Suprapubic skin (tissue), 4 donors: ENCODE measurements at regions not wholly inside any gene's neighbourhood (a gene's known extent, or its start where the extent isn't known, plus 50 kb on each side); places are given as distances from the start of the nearest gene placed in this dataset.

Experiments
- DNase-seq, 2 donors: peaks; one replicate each; pipeline ENCODE4 v3.0.0-alpha.2; 2019; ENCODE audit warnings: low spot score in 2 of 2
- H3K27ac ChIP-seq: fragments of 200-600 bp; sonication (generic); one replicate; pipeline ENCODE4 v1.5.1; 2019
- H3K27me3 ChIP-seq: fragments of 200-600 bp; sonication (generic); one replicate; pipeline ENCODE4 v1.5.1; 2019
- H3K36me3 ChIP-seq: fragments of 200-600 bp; sonication (generic); one replicate; pipeline ENCODE4 v1.5.1; 2019
- H3K4me1 ChIP-seq: fragments of 200-600 bp; sonication (generic); one replicate; pipeline ENCODE4 v1.5.1; 2019
- H3K4me3 ChIP-seq: fragments of 200-600 bp; sonication (generic); one replicate; pipeline ENCODE4 v1.5.1; 2019; ENCODE audit warnings: mild to moderate bottlenecking
- H3K9me3 ChIP-seq: fragments of 200-600 bp; sonication (generic); one replicate; pipeline ENCODE4 v1.5.1; 2019
- CTCF ChIP-seq, 2 donors: fragments of 200-600 bp in 1 of 2; fragments of 450-650 bp in 1 of 2; sonication (generic) in 1 of 2; IDR thresholded peaks; one replicate each; pipeline ENCODE4 v1.5.1; 2016 to 2019; ENCODE audit warnings: antibody characterized with exemption in 2 of 2, mild to moderate bottlenecking in 1 of 2, moderate library complexity in 1 of 2
- EP300 ChIP-seq: sonication (generic); formaldehyde crosslinking; IDR thresholded peaks from one replicate; pipeline ENCODE4 v1.6.1; 2017; ENCODE audit warnings: antibody characterized with exemption
- POLR2A ChIP-seq, 2 donors: fragments of 450-650 bp; IDR thresholded peaks; one replicate each; pipeline ENCODE4 v1.6.1; 2017; ENCODE audit warnings: antibody characterized with exemption in 2 of 2, mild to moderate bottlenecking in 2 of 2, moderate library complexity in 2 of 2
- POLR2AphosphoS5 ChIP-seq, 3 donors: sonication (generic); formaldehyde crosslinking; IDR thresholded peaks; one replicate each; pipeline ENCODE4 v1.6.1; 2017; ENCODE audit warnings: antibody characterized with exemption in 3 of 3
- WGBS: methylation state at CpG from one replicate; pipeline ENCODE4 v1.1.5; 2018; 5-methylcytosine and 5-hydroxymethylcytosine counted together

DNA sequence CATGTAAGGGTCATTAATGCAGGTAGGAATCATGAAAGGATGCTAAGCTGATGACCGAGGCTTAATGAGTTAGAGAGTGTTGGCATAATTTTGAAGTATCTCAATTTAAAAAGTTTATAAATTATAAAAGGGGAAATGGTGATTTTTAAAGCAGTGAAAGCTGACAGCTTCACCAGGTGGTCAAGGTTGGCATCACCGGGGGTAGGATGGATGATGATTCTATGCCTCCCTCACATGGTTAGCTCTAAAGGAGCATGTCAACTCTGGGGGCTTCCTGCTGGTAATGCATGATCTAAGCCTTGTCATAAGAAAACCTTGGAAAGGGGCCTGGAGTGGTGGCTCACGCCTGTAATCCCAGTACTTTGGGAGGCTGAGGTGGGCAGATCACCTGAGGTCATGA lies 89.2 kb upstream of the MARCKS start:
- H3K27ac ChIP-seq: no peak overlapping the region
- no peaks in the 10 kb centered on the region for H3K4me1 ChIP-seq
- H3K36me3 ChIP-seq: no peaks in the 10 kb centered on the region
- TF ChIP-seq EP300 (no peak), POLR2A (IDR thresholded peaks at IDR 0.05) (no peak), CTCF (IDR thresholded peaks at IDR 0.05) (no peak)
- DNase-seq: no peak
- WGBS: 94% methylated on average over 3 of the region's 3 CpGs
- no peak overlapping the region for H3K4me3 ChIP-seq
- no peaks in the 10 kb centered on the region for H3K27me3 ChIP-seq
- no peaks in the 10 kb centered on the region for H3K9me3 ChIP-seq

DNA sequence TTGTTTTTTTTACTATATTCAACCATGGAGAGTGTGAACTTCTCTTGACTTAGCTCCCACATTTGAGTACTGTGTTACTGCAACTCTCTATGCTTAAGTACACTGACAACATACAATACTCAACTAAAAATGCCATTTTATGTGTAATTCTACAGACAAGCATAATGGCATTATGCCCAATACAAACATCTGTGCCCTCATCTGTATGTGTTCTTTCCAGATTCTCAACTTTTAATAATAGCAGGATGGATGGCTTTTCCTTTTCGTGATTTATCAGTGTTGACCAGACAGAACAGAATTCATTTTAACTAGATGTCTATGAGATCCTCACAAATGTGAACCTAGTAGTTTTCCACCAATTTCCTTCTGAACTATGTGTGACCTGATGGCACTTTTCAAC lies 84.2 kb upstream of the MARCKS start:
- Histone ChIP-seq H3K27ac (no peak overlapping the region), H3K27me3 (no peaks in the 10 kb centered on the region), H3K36me3 (no peaks in the 10 kb centered on the region), H3K4me1 (no peaks in the 10 kb centered on the region), H3K9me3 (no peaks in the 10 kb centered on the region), H3K4me3 (no peak overlapping the region)
- DNase-seq: no peak
- WGBS: 85% methylated on average over 1 of the region's 1 CpG
- TF ChIP-seq EP300 (no peak), POLR2A (IDR thresholded peaks at IDR 0.05) (no peak), POLR2AphosphoS5 (IDR thresholded peaks at IDR 0.05) (no peak), CTCF (IDR thresholded peaks at IDR 0.05) (no peak)

- no peak overlapping the region for H3K27ac ChIP-seq
- no peak for DNase-seq
- no peaks in the 10 kb centered on the region for H3K4me1 ChIP-seq
- H3K27me3 ChIP-seq: no peaks in the 10 kb centered on the region
- H3K9me3 ChIP-seq: no peaks in the 10 kb centered on the region
- no peaks in the 10 kb centered on the region for H3K36me3 ChIP-seq
- H3K4me3 ChIP-seq: no peak overlapping the region
- TF ChIP-seq POLR2AphosphoS5 (IDR thresholded peaks at IDR 0.05): no peak
- TF ChIP-seq POLR2A (IDR thresholded peaks at IDR 0.05): no peak
- TF ChIP-seq EP300: no peak
- TF ChIP-seq CTCF (IDR thresholded peaks at IDR 0.05): no peak
- WGBS: 68% methylated on average over 2 of the region's 2 CpGs
Observed at GRCh38 chr6:113774127-113774825, 82.9 kb upstream of the MARCKS start.

DNA sequence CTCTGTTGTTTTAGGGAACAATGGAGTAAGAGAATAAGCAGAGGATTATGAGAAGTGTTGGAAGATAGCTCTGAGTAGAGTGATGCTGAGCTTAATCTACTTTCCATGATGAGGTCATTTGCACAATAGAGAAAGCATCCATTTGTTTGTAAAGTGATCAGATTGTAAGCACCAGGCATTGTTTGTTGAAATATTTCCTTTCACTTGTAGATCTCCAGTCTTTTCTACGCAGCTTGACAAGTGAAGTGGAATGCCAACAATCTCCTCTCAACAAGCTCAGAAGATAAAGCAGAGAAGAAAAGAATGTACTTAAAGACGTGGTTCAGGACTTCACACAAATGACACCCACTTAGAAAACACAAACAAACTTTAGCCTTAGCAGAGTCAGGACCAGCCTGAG lies 80.1 kb upstream of the MARCKS start:
- TF ChIP-seq EP300 (no peak), POLR2A (IDR thresholded peaks at IDR 0.05) (no peak), POLR2AphosphoS5 (IDR thresholded peaks at IDR 0.05) (no peak), CTCF (IDR thresholded peaks at IDR 0.05) (no peak)
- no peak overlapping the region for H3K4me3 ChIP-seq
- no peaks in the 10 kb centered on the region for H3K9me3 ChIP-seq
- H3K36me3 ChIP-seq: no peaks in the 10 kb centered on the region
- 79% methylated on average over 2 of the region's 2 CpGs for WGBS
- H3K27me3 ChIP-seq: no peaks in the 10 kb centered on the region
- no peak overlapping the region for H3K27ac ChIP-seq
- no peak for DNase-seq
- no peaks in the 10 kb centered on the region for H3K4me1 ChIP-seq

DNA sequence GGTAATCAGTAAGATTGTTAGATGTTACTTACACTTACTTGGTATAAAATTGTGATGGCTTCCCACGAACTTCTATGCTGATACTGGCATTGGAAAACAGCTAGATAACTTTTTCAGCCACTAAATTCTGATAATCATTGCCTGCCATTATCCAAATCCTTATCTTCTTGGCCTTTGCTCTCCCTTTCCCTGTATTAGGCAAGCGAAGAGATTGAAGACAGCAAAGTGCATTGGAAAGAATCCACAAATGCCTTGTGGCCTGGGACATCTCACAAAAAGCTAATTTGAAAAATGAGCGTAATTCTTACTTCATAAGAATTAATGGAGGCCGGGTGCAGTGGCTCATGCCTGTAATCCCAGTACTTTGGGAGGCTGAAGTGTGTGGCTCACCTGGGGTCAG lies 79.5 kb upstream of the MARCKS start:
- DNase-seq: no peak
- no peak overlapping the region for H3K4me3 ChIP-seq
- H3K4me1 ChIP-seq: no peaks in the 10 kb centered on the region
- no peaks in the 10 kb centered on the region for H3K27me3 ChIP-seq
- 88% methylated on average over 4 of the region's 4 CpGs for WGBS
- TF ChIP-seq POLR2A (IDR thresholded peaks at IDR 0.05) (no peak), POLR2AphosphoS5 (IDR thresholded peaks at IDR 0.05) (no peak), CTCF (IDR thresholded peaks at IDR 0.05) (no peak), EP300 (no peak)
- no peaks in the 10 kb centered on the region for H3K36me3 ChIP-seq
- H3K27ac ChIP-seq: no peak overlapping the region
- H3K9me3 ChIP-seq: no peaks in the 10 kb centered on the region
